CD14-positive monocyte (primary cell): ENCODE measurements at regions not wholly inside any gene's neighbourhood (a gene's known extent, or its start where the extent isn't known, plus 50 kb on each side); places are given as distances from the start of the nearest gene placed in this dataset.

Experiments used
- DNase-seq, 3 donors: peaks; one replicate each; pipeline ENCODE4 v3.0.0-alpha.2; 2011 to 2022
- H2AFZ ChIP-seq: 2 replicates; pipeline ENCODE4 v1.6.0; 2012; ENCODE audit warnings: mild to moderate bottlenecking, low read depth, low read length, inconsistent platforms; ENCODE audit not compliant: insufficient read depth, poor library complexity, severe bottlenecking
- H3K27ac ChIP-seq, 2 donors: 1 replicate in 1 of 2; 2 replicates in 1 of 2; pipeline ENCODE4 v1.5.1; 2012 to 2013; ENCODE audit warnings: low read length in 2 of 2, control low read depth in 1 of 2, inconsistent platforms in 1 of 2, low read depth in 1 of 2, mild to moderate bottlenecking in 1 of 2
- H3K27me3 ChIP-seq, 2 donors: one replicate each; pipeline versions ENCODE4 v1.6.0 to v1.6.1; 2011 to 2013; ENCODE audit warnings: low read length in 2 of 2; ENCODE audit not compliant: control insufficient read depth in 2 of 2, insufficient read depth in 2 of 2
- H3K36me3 ChIP-seq, 2 donors: replicated peaks in 1 of 2; 1 replicate in 1 of 2; 2 replicates in 1 of 2; pipeline versions ENCODE4 v1.5.1 to v1.6.1; 2012 to 2013; ENCODE audit warnings: low read length in 2 of 2, control low read depth in 1 of 2, inconsistent platforms in 1 of 2, mild to moderate bottlenecking in 1 of 2; ENCODE audit not compliant: insufficient read depth in 2 of 2, control insufficient read depth in 1 of 2
- H3K4me1 ChIP-seq, 2 donors: 1 replicate in 1 of 2; 2 replicates in 1 of 2; pipeline versions ENCODE4 v1.5.1 to v1.6.1; 2012 to 2013; ENCODE audit warnings: low read length in 2 of 2, control low read depth in 1 of 2, inconsistent platforms in 1 of 2, mild to moderate bottlenecking in 1 of 2, moderate library complexity in 1 of 2; ENCODE audit not compliant: insufficient read depth in 2 of 2, control insufficient read depth in 1 of 2
- H3K4me2 ChIP-seq: replicated peaks from 2 replicates; pipeline ENCODE3; 2012; ENCODE audit warnings: low read length, moderate library complexity, mild to moderate bottlenecking; ENCODE audit not compliant: poor library complexity, severe bottlenecking; ENCODE audit errors: extremely low read depth
- H3K4me3 ChIP-seq, 3 experiments: fragments of 200-600 bp in 1 of 3; sonication (generic) in 1 of 3; replicated peaks in 1 of 3; 1 replicate in 2 of 3; 2 replicates in 1 of 3; pipeline ENCODE4 v1.5.1; 2011 to 2013; ENCODE audit warnings: low read length in 3 of 3, mild to moderate bottlenecking in 3 of 3, control low read depth in 2 of 3, low read depth in 2 of 3, inconsistent platforms in 1 of 3, moderate library complexity in 1 of 3
- H3K79me2 ChIP-seq: 2 replicates; pipeline ENCODE4 v1.6.0; 2012; ENCODE audit warnings: mild to moderate bottlenecking, control low read depth, inconsistent platforms, low read length, moderate library complexity; ENCODE audit not compliant: insufficient read depth
- H3K9ac ChIP-seq: 2 replicates; pipeline ENCODE4 v1.6.0; 2017; ENCODE audit warnings: low read length, mild to moderate bottlenecking; ENCODE audit not compliant: insufficient read depth, poor library complexity, severe bottlenecking
- H3K9me3 ChIP-seq, 2 donors: replicated peaks in 1 of 2; 1 replicate in 1 of 2; 2 replicates in 1 of 2; pipeline versions ENCODE4 v1.5.1 to v1.6.1; 2012 to 2013; ENCODE audit warnings: low read length in 2 of 2, control low read depth in 1 of 2; ENCODE audit not compliant: control insufficient read depth in 1 of 2, insufficient read depth in 1 of 2
- H4K20me1 ChIP-seq: 2 replicates; pipeline ENCODE4 v1.6.0; 2012; ENCODE audit warnings: mild to moderate bottlenecking, low read length, control low read depth, moderate library complexity; ENCODE audit not compliant: insufficient read depth
- H3K27ac Mint-ChIP-seq, 7 donors: one replicate each; pipeline ENCODE4 v1.8.0; 2020; ENCODE audit warnings: mild to moderate bottlenecking in 7 of 7, mixed read lengths in 7 of 7, moderate library complexity in 6 of 7, inconsistent platforms in 2 of 7
- H3K27me3 Mint-ChIP-seq, 3 donors: one replicate each; pipeline ENCODE4 v1.8.0; 2021 to 2022; ENCODE audit warnings: low read depth in 3 of 3, mild to moderate bottlenecking in 3 of 3, mixed read lengths in 3 of 3, moderate library complexity in 3 of 3, inconsistent platforms in 1 of 3
- H3K36me3 Mint-ChIP-seq, 2 donors: one replicate each; pipeline ENCODE4 v1.8.0; 2020; ENCODE audit warnings: mixed read lengths in 2 of 2, inconsistent platforms in 1 of 2, mild to moderate bottlenecking in 1 of 2
- H3K4me1 Mint-ChIP-seq: one replicate; pipeline ENCODE4 v1.8.0; 2020; ENCODE audit warnings: mild to moderate bottlenecking, mixed read lengths
- H3K4me3 Mint-ChIP-seq, 2 donors: one replicate each; pipeline ENCODE4 v1.8.0; 2020; ENCODE audit warnings: mild to moderate bottlenecking in 2 of 2, mixed read lengths in 2 of 2, moderate library complexity in 1 of 2
- H3K9me3 Mint-ChIP-seq, 7 donors: one replicate each; pipeline ENCODE4 v1.8.0; 2020 to 2022; ENCODE audit warnings: mixed read lengths in 7 of 7, mild to moderate bottlenecking in 6 of 7, moderate library complexity in 6 of 7, inconsistent platforms in 2 of 7
- CTCF ChIP-seq: fragments of 200-600 bp; IDR thresholded peaks from one replicate; pipeline ENCODE4 v1.8.0; 2022; ENCODE audit warnings: antibody characterized with exemption, mild to moderate bottlenecking
- intact Hi-C, 2 donors: fragments of 100-400 bp; cut with micrococcal nuclease; formaldehyde crosslinking; loops; one replicate each; pipeline versions ENCODE4 v1.15.0 to v1.15.1; 2023

GRCh38 chr2:19826874-19827273 lies 74.9 kb downstream of the TTC32 start:
- H3K27ac ChIP-seq, result no peak overlapping the region
- TF ChIP-seq CTCF, result no peak
- H3K9me3 ChIP-seq, result no peaks in the 10 kb centered on the region
- intact Hi-C loops, result no loop called here
- peaks cover 0 to 2% of the 10 kb centered on the region in 2 donors for H3K27me3 ChIP-seq
- H3K9ac ChIP-seq, result no peak overlapping the region
- Mint-ChIP-seq H3K27ac (no peak overlapping the region), H3K9me3 (peaks cover 0 to 4% (median 0%) of the 10 kb centered on the region in 7 donors), H3K27me3 (peaks cover 0 to 12% (median 7%) of the 10 kb centered on the region in 3 donors), H3K36me3 (no peaks in the 10 kb centered on the region), H3K4me3 (no peak overlapping the region), H3K4me1 (no peaks in the 10 kb centered on the region)
- H3K4me3 ChIP-seq, result no peak overlapping the region
- no peak overlapping the region for H2AFZ ChIP-seq
- no peak for DNase-seq
- no peaks in the 10 kb centered on the region for H3K4me1 ChIP-seq
- H3K4me2 ChIP-seq, result no peak overlapping the region
- no peaks in the 10 kb centered on the region for H3K36me3 ChIP-seq
- no peaks in the 10 kb centered on the region for H3K79me2 ChIP-seq
- no peaks in the 10 kb centered on the region for H4K20me1 ChIP-seq

- Mint-ChIP-seq H3K4me1 (no peaks in the 10 kb centered on the region), H3K27ac (no peak overlapping the region), H3K4me3 (no peak overlapping the region), H3K36me3 (no peaks in the 10 kb centered on the region), H3K9me3 (peaks cover 0 to 4% (median 0%) of the 10 kb centered on the region in 7 donors), H3K27me3 (peaks cover 0 to 12% (median 6%) of the 10 kb centered on the region in 3 donors)
- no peaks in the 10 kb centered on the region for H4K20me1 ChIP-seq
- H3K4me3 ChIP-seq, result no peak overlapping the region
- H3K27me3 ChIP-seq, result peaks cover 0 to 2% of the 10 kb centered on the region in 2 donors
- H3K9ac ChIP-seq, result no peak overlapping the region
- H3K4me1 ChIP-seq, result no peaks in the 10 kb centered on the region
- H3K27ac ChIP-seq, result no peak overlapping the region
- no peaks in the 10 kb centered on the region for H3K9me3 ChIP-seq
- no peak for TF ChIP-seq CTCF
- H3K36me3 ChIP-seq, result no peaks in the 10 kb centered on the region
- H3K79me2 ChIP-seq, result no peaks in the 10 kb centered on the region
- H3K4me2 ChIP-seq, result no peak overlapping the region
- H2AFZ ChIP-seq, result no peak overlapping the region
- intact Hi-C loops, result no loop called here
- DNase-seq, result no peak
These were observed 78.3 kb downstream of the TTC32 start for GRCh38 chr2:19823507-19823906.
